HCT116 (cell line): ENCODE measurements at regions not wholly inside any gene's neighbourhood (a gene's known extent, or its start where the extent isn't known, plus 50 kb on each side); places are given as distances from the start of the nearest gene placed in this dataset.

Experiments
- ATAC-seq: fragments of 200-7000 bp; cut with Tn5 transposase; 2 replicates; pipeline ENCODE4 v1.9.1; 2020; ENCODE audit warnings: mild to moderate bottlenecking, moderate library complexity
- BruUV-seq: library from RNA; stranded (reverse); fragments of 400-500 nt; replicated peaks from 2 replicates; lab custom pipeline; 2021; lab: Mats Ljungman, UMichigan
- CTCF ChIA-PET: fragments of 300-600 bp; sonication (Branson Sonifier 250); formaldehyde crosslinking; loops from one replicate; lab custom pipeline; 2021; ENCODE audit warnings: antibody characterized with exemption; lab: Charles Lee
- POLR2A ChIA-PET: fragments of 300-600, 350-600 bp; sonication (Branson Sonifier 250); formaldehyde crosslinking; loops from one replicate; lab custom pipeline; 2021; ENCODE audit warnings: antibody characterized with exemption; lab: Charles Lee
- RAD21 ChIA-PET, 2 experiments: fragments of 300-600 bp; sonication (Branson Sonifier 250); formaldehyde crosslinking; loops; one replicate each; lab custom pipeline; 2023; ENCODE audit warnings: low total read pairs in 2 of 2; ENCODE audit not compliant: uncharacterized antibody in 2 of 2, unreplicated experiment in 2 of 2, low non-redundant PET in 1 of 2; lab: Charles Lee
- DNase-seq: peaks from one replicate; pipeline ENCODE4 v3.0.0-alpha.2; 2010; ENCODE audit warnings: low read depth, low spot score
- H2AFZ ChIP-seq: fragments of 200-600 bp; shearing (Covaris generic), sonication (generic); 2 replicates; pipeline ENCODE4 v1.6.1; 2017; ENCODE audit warnings: low read depth, mixed run types, mixed read lengths, antibody characterized with exemption, low read length; ENCODE audit not compliant: poor library complexity, severe bottlenecking
- H3K27ac ChIP-seq: 2 replicates; pipeline ENCODE4 v1.5.1; 2012; ENCODE audit warnings: low read depth, low read length
- H3K27me3 ChIP-seq: fragments of 200-600 bp; sonication (generic); 2 replicates; pipeline ENCODE4 v1.6.1; 2016; ENCODE audit warnings: mixed run types, low read length, mixed read lengths; ENCODE audit not compliant: insufficient read depth
- H3K36me3 ChIP-seq, 2 experiments: fragments of 200-500 bp in 1 of 2; fragments of 200-600 bp in 1 of 2; sonication (Bioruptor generic) in 1 of 2; sonication (generic) in 1 of 2; 2 replicates each; pipeline versions ENCODE4 v1.5.1 to v1.6.1; 2014 to 2016; ENCODE audit warnings: low read length in 2 of 2, inconsistent platforms in 1 of 2, mixed read lengths in 1 of 2, mixed run types in 1 of 2; ENCODE audit not compliant: insufficient read depth in 2 of 2, control insufficient read depth in 1 of 2
- H3K4me1 ChIP-seq, 2 experiments: fragments of 200-600 bp in 1 of 2; sonication (generic) in 1 of 2; 2 replicates each; pipeline versions ENCODE4 v1.5.1 to v1.6.1; 2012 to 2017; ENCODE audit warnings: low read length in 2 of 2, inconsistent platforms in 1 of 2, mild to moderate bottlenecking in 1 of 2, mixed read lengths in 1 of 2, mixed run types in 1 of 2, moderate library complexity in 1 of 2; ENCODE audit not compliant: insufficient read depth in 2 of 2, control insufficient read depth in 1 of 2
- H3K4me2 ChIP-seq: fragments of 200-600 bp; sonication (generic); 2 replicates; pipeline ENCODE4 v1.6.1; 2017; ENCODE audit warnings: mixed run types, low read length, mixed read lengths
- H3K4me3 ChIP-seq, 2 experiments: fragments of 200-600 bp in 1 of 2; sonication (generic) in 1 of 2; replicated peaks in 1 of 2; 2 replicates each; pipeline ENCODE4 v1.5.1; 2011 to 2016; ENCODE audit warnings: low read length in 2 of 2, control low read depth in 1 of 2, low read depth in 1 of 2, mild to moderate bottlenecking in 1 of 2, mixed read lengths in 1 of 2, mixed run types in 1 of 2
- H3K79me2 ChIP-seq: fragments of 200-600 bp; sonication (generic); 2 replicates; pipeline ENCODE4 v1.6.1; 2017; ENCODE audit warnings: mild to moderate bottlenecking, mixed run types, low read length, moderate library complexity, mixed read lengths; ENCODE audit not compliant: insufficient read depth
- H3K9ac ChIP-seq: fragments of 200-600 bp; sonication (generic); 2 replicates; pipeline ENCODE4 v1.6.1; 2016; ENCODE audit warnings: low read length, mixed read lengths
- H3K9me2 ChIP-seq: fragments of 200-600 bp; sonication (generic), shearing (Covaris generic); 2 replicates; pipeline ENCODE4 v1.6.1; 2017; ENCODE audit warnings: mixed run types, mild to moderate bottlenecking, moderate library complexity; ENCODE audit not compliant: insufficient read depth
- H3K9me3 ChIP-seq, 2 experiments: fragments of 200-500 bp in 1 of 2; fragments of 200-600 bp in 1 of 2; sonication (Bioruptor generic) in 1 of 2; sonication (generic) in 1 of 2; 2 replicates each; pipeline ENCODE4 v1.6.1; 2014 to 2017; ENCODE audit warnings: low read length in 2 of 2, mixed read lengths in 2 of 2, inconsistent platforms in 1 of 2, low read depth in 1 of 2, mild to moderate bottlenecking in 1 of 2, mixed run types in 1 of 2, moderate library complexity in 1 of 2; ENCODE audit not compliant: control insufficient read depth in 1 of 2, insufficient read depth in 1 of 2
- H4K20me1 ChIP-seq: fragments of 200-600 bp; sonication (generic), shearing (Covaris generic); 2 replicates; pipeline ENCODE4 v1.6.1; 2017; ENCODE audit warnings: mixed run types, mild to moderate bottlenecking, moderate library complexity; ENCODE audit not compliant: insufficient read depth
- CEBPB ChIP-seq: IDR thresholded peaks from 2 replicates; pipeline ENCODE4 v1.6.1; 2012; ENCODE audit warnings: low read depth
- EZH2 ChIP-seq: fragments of 200-600 bp; sonication (generic); IDR thresholded peaks from 2 replicates; pipeline ENCODE4 v1.6.1; 2017; ENCODE audit warnings: antibody characterized with exemption, mixed run types
- EZH2phosphoT487 ChIP-seq: fragments of 200-600 bp; IDR thresholded peaks from 2 replicates; pipeline ENCODE4 v1.6.1; 2018; ENCODE audit warnings: antibody characterized with exemption, borderline replicate concordance
- FOSL1 ChIP-seq: IDR thresholded peaks from 2 replicates; pipeline ENCODE4 v1.6.1; 2012; ENCODE audit warnings: low read depth
- JUND ChIP-seq: IDR thresholded peaks from 2 replicates; pipeline ENCODE4 v1.6.1; 2012
- POLR2A ChIP-seq: IDR thresholded peaks from 2 replicates; pipeline ENCODE4 v1.7.0; 2011; ENCODE audit warnings: borderline replicate concordance; ENCODE audit not compliant: insufficient read depth, insufficient read length; ENCODE audit errors: extremely low read depth
- POLR2AphosphoS5 ChIP-seq: IDR thresholded peaks from 2 replicates; pipeline ENCODE4 v1.6.1; 2011; ENCODE audit warnings: mild to moderate bottlenecking, low read depth, low read length, moderate library complexity
- RAD21 ChIP-seq: IDR thresholded peaks from 2 replicates; pipeline ENCODE4 v1.6.1; 2012; ENCODE audit warnings: low read depth, mild to moderate bottlenecking
- SIN3A ChIP-seq: IDR thresholded peaks from 2 replicates; pipeline ENCODE4 v1.6.1; 2012; ENCODE audit warnings: low read depth
- SRF ChIP-seq: IDR thresholded peaks from 2 replicates; pipeline ENCODE4 v1.6.1; 2012; ENCODE audit warnings: low read depth
- TCF7L2 ChIP-seq: IDR thresholded peaks from 2 replicates; pipeline ENCODE4 v1.7.0; 2011; ENCODE audit warnings: borderline replicate concordance, inconsistent platforms; ENCODE audit not compliant: insufficient read depth, insufficient read length; ENCODE audit errors: extremely low read depth
- ZFX ChIP-seq: fragments of 450-650 bp; IDR thresholded peaks from 2 replicates; pipeline ENCODE4 v1.6.1; 2017
- intact Hi-C: fragments of 100-400 bp; cut with micrococcal nuclease; formaldehyde crosslinking; loops from 2 replicates; pipeline ENCODE4 v1.10.0; 2022
- TF ChIP-seq, protein P1 (sequence below): IDR thresholded peaks from 2 replicates; pipeline ENCODE4 v1.6.1; 2012
- TF ChIP-seq, protein P2 (sequence below): IDR thresholded peaks from 2 replicates; pipeline ENCODE4 v1.6.1; 2012; ENCODE audit warnings: low read depth
- TF ChIP-seq, protein P3 (sequence below): IDR thresholded peaks from 2 replicates; pipeline ENCODE4 v1.6.1; 2011; ENCODE audit warnings: mild to moderate bottlenecking, low read length, moderate library complexity; ENCODE audit not compliant: insufficient replicate concordance; ENCODE audit errors: extremely low read depth

DNA sequence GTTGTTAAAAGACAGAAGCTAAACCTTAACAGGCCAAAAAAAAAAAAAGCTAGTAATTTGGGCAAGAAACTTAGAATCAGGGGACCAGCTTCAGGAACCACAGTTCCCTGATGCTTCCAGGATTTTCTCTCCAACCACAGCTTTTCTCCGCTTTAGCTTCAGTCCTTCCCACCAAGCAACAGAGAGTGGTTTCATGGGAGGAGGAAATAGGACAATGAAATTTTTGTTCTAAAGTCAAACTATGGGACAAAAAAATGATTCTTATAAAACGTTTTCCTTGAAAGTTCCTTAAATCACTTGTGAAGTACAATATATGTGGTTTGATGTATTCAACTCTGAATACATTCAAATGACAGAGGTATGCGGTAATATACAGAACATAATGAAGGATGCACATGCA lies 71.0 kb upstream of the DHX15 start:
- H3K9me2 ChIP-seq = no peaks in the 10 kb centered on the region
- CTCF ChIA-PET = no interaction called here
- peaks cover 0 to 8% of the 10 kb centered on the region in 2 experiments; a peak in 2 of 4 replicates for H3K4me1 ChIP-seq
- no TSS peak for BruUV-seq
- no peaks in the 10 kb centered on the region for H3K36me3 ChIP-seq
- H3K27me3 ChIP-seq = no peaks in the 10 kb centered on the region
- H4K20me1 ChIP-seq = no peaks in the 10 kb centered on the region
- ATAC-seq = no peak
- no peak for DNase-seq
- H3K9me3 ChIP-seq = no peaks in the 10 kb centered on the region
- H3K9ac ChIP-seq = no peak overlapping the region
- intact Hi-C loops = no loop called here
- H3K4me2 ChIP-seq = no peak overlapping the region
- POLR2A ChIA-PET = interaction anchor here (1.2 kb wide), 1 partner anchor 71 kb away, joined by 4 read pairs; the partner anchor contains the start of gene DHX15
- H3K27ac ChIP-seq = no peak overlapping the region
- no peak overlapping the region for H2AFZ ChIP-seq
- H3K79me2 ChIP-seq = no peaks in the 10 kb centered on the region
- H3K4me3 ChIP-seq = no peak overlapping the region
- TF ChIP-seq POLR2A = no peak
- no peak for TF ChIP-seq EZH2phosphoT487
- no peak for TF ChIP-seq TCF7L2
- TF ChIP-seq, protein P1, sequence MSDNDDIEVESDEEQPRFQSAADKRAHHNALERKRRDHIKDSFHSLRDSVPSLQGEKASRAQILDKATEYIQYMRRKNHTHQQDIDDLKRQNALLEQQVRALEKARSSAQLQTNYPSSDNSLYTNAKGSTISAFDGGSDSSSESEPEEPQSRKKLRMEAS = no peak
- TF ChIP-seq POLR2AphosphoS5 = no peak
- RAD21 ChIA-PET = no interaction called here

DNA sequence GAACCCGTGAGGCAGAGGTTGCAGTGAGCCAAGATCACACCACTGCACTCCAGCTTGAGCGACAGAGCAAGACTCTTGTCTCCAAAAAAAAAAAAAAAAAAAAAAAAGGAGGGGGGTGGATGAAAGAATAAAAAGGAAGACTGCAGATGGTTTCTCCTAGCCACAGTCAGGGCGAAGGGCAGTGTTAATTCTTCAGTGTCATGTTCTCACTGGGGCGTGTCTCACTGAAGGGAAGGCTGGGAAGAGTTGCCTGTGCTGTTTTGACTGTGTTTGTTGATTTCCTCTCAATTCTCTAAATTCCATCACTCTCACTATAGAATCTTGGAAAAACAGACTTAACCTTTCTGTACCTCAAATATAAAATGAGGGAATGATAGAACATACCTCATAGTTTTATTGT lies 71.6 kb upstream of the DHX15 start:
- ChIA-PET RAD21 (no interaction called here), POLR2A (interaction anchor here (1.2 kb wide), 1 partner anchor 72 kb away, joined by 4 read pairs; the partner anchor contains the start of gene DHX15), CTCF (no interaction called here)
- no peak overlapping the region for H3K4me3 ChIP-seq
- intact Hi-C loops = no loop called here
- no TSS peak for BruUV-seq
- no peaks in the 10 kb centered on the region for H3K36me3 ChIP-seq
- H2AFZ ChIP-seq = no peak overlapping the region
- ATAC-seq (no peak), DNase-seq (no peak)
- H3K4me2 ChIP-seq = no peak overlapping the region
- TF ChIP-seq EZH2 = no peak
- no peak for TF ChIP-seq FOSL1
- TF ChIP-seq, protein P1 = no peak
- TF ChIP-seq, protein P2, sequence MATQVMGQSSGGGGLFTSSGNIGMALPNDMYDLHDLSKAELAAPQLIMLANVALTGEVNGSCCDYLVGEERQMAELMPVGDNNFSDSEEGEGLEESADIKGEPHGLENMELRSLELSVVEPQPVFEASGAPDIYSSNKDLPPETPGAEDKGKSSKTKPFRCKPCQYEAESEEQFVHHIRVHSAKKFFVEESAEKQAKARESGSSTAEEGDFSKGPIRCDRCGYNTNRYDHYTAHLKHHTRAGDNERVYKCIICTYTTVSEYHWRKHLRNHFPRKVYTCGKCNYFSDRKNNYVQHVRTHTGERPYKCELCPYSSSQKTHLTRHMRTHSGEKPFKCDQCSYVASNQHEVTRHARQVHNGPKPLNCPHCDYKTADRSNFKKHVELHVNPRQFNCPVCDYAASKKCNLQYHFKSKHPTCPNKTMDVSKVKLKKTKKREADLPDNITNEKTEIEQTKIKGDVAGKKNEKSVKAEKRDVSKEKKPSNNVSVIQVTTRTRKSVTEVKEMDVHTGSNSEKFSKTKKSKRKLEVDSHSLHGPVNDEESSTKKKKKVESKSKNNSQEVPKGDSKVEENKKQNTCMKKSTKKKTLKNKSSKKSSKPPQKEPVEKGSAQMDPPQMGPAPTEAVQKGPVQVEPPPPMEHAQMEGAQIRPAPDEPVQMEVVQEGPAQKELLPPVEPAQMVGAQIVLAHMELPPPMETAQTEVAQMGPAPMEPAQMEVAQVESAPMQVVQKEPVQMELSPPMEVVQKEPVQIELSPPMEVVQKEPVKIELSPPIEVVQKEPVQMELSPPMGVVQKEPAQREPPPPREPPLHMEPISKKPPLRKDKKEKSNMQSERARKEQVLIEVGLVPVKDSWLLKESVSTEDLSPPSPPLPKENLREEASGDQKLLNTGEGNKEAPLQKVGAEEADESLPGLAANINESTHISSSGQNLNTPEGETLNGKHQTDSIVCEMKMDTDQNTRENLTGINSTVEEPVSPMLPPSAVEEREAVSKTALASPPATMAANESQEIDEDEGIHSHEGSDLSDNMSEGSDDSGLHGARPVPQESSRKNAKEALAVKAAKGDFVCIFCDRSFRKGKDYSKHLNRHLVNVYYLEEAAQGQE = no peak
- no peak for TF ChIP-seq RAD21
- no peak for TF ChIP-seq JUND
- no peak for TF ChIP-seq SIN3A
- no peak for TF ChIP-seq TCF7L2
- TF ChIP-seq CEBPB = no peak
- TF ChIP-seq SRF = no peak
- no peak for TF ChIP-seq ZFX
- TF ChIP-seq, protein P3, sequence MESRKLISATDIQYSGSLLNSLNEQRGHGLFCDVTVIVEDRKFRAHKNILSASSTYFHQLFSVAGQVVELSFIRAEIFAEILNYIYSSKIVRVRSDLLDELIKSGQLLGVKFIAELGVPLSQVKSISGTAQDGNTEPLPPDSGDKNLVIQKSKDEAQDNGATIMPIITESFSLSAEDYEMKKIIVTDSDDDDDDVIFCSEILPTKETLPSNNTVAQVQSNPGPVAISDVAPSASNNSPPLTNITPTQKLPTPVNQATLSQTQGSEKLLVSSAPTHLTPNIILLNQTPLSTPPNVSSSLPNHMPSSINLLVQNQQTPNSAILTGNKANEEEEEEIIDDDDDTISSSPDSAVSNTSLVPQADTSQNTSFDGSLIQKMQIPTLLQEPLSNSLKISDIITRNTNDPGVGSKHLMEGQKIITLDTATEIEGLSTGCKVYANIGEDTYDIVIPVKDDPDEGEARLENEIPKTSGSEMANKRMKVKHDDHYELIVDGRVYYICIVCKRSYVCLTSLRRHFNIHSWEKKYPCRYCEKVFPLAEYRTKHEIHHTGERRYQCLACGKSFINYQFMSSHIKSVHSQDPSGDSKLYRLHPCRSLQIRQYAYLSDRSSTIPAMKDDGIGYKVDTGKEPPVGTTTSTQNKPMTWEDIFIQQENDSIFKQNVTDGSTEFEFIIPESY = no peak
- H3K79me2 ChIP-seq = no peaks in the 10 kb centered on the region
- peaks cover 0 to 8% of the 10 kb centered on the region in 2 experiments; a peak in 2 of 4 replicates for H3K4me1 ChIP-seq
- H3K27ac ChIP-seq = no peak overlapping the region
- H3K27me3 ChIP-seq = no peaks in the 10 kb centered on the region
- no peaks in the 10 kb centered on the region for H3K9me3 ChIP-seq
- H4K20me1 ChIP-seq = no peaks in the 10 kb centered on the region
- H3K9me2 ChIP-seq = no peaks in the 10 kb centered on the region
- H3K9ac ChIP-seq = no peak overlapping the region
